ENCODE measurements at regions not wholly inside any gene's neighbourhood (a gene's known extent, or its start where the extent isn't known, plus 50 kb on each side); places are given as distances from the start of the nearest gene placed in this dataset.

DNA sequence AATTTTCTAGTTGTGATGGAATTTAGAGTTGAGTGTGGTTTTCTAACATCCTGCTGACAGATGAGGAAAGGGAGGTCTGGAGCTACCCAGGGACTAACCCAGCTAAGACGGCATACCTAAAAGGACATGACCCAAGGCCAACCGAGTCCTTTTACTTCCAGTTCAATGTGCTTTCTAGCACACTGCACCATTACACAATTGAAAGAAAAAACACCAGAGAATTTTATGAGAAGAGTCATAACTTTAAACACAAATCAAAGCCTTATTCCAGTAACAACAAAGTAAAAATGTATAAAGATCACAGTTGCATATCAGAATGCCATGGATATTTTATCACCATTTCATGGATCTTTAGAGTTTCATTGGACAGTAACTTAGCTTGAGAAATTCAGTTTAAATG, 480.3 kb downstream of the MEIS1 start:
- Histone ChIP-seq H4K8ac (replicated peaks; ENCODE audit: insufficient read length, low read depth, low read length) (no peak overlapping the region), H2AK5ac (ENCODE audit: insufficient read length, low read length) (no peak overlapping the region), H3T11ph (ENCODE audit: low read length) (no peak overlapping the region), H2BK15ac (ENCODE audit: low read depth, low read length) (no peak overlapping the region), H3K56ac (ENCODE audit: insufficient read length, low read depth, low read length) (no peak overlapping the region), H2BK12ac (ENCODE audit: insufficient read length, low read depth, low read length) (no peak overlapping the region), H3K79me2 (ENCODE audit: insufficient read depth, low read length) (no peaks in the 10 kb centered on the region), H3K4me2 (ENCODE audit: insufficient read depth, insufficient read length, low read length) (no peak overlapping the region), H3K79me1 (ENCODE audit: insufficient read depth, low read depth, low read length, poor library complexity, severe bottlenecking) (no peaks in the 10 kb centered on the region), H3K23ac (ENCODE audit: insufficient read length, low read depth, low read length) (no peak overlapping the region), H4K5ac (ENCODE audit: insufficient read length, low read depth, low read length) (no peak overlapping the region), H4K20me1 (ENCODE audit: control insufficient read depth, insufficient read depth, insufficient read length) (no peaks in the 10 kb centered on the region), H4K91ac (ENCODE audit: insufficient read length, low read depth, low read length) (no peak overlapping the region), H3K9me3 (ENCODE audit: control insufficient read depth, low read depth, low read length) (no peaks in the 10 kb centered on the region), H3K27ac (ENCODE audit: insufficient read length, low read depth, low read length) (no peak overlapping the region), H3K9ac (ENCODE audit: extremely low read depth, insufficient read length, low read length) (no peak overlapping the region), H2AFZ (ENCODE audit: low read length) (no peak overlapping the region), H3K14ac (ENCODE audit: insufficient read depth, low read length) (no peak overlapping the region), H3K18ac (ENCODE audit: insufficient read length, low read depth, low read length) (no peak overlapping the region), H2BK20ac (ENCODE audit: low read depth, low read length, poor library complexity, severe bottlenecking) (no peak overlapping the region), H3K27me3 (ENCODE audit: insufficient read depth, low read length) (no peaks in the 10 kb centered on the region), H2BK5ac (ENCODE audit: insufficient read length, low read length) (no peak overlapping the region), H2BK120ac (ENCODE audit: low read depth, low read length, poor library complexity, severe bottlenecking) (no peak overlapping the region), H3K4ac (ENCODE audit: low read depth, low read length) (no peak overlapping the region), H3K23me2 (ENCODE audit: insufficient read length, low read depth, low read length, poor library complexity, severe bottlenecking) (no peaks in the 10 kb centered on the region), H3K4me1 (ENCODE audit: insufficient read depth, low read length) (no peaks in the 10 kb centered on the region)
- Mint-ChIP-seq H3K4me1 (no peaks in the 10 kb centered on the region), H3K9me3 (no peaks in the 10 kb centered on the region), H3K27me3 (ENCODE audit: low read depth) (no peaks in the 10 kb centered on the region; the same call in 1 of the 2 replicates), H3K36me3 (ENCODE audit: insufficient read depth in 1 of 3, low read depth in 3 of 3) (no peaks in the 10 kb centered on the region), H3K27ac (no peak overlapping the region), H3K4me3 (no peak overlapping the region)
- DNase-seq, result no peak
- TF ChIP-seq, protein P1, sequence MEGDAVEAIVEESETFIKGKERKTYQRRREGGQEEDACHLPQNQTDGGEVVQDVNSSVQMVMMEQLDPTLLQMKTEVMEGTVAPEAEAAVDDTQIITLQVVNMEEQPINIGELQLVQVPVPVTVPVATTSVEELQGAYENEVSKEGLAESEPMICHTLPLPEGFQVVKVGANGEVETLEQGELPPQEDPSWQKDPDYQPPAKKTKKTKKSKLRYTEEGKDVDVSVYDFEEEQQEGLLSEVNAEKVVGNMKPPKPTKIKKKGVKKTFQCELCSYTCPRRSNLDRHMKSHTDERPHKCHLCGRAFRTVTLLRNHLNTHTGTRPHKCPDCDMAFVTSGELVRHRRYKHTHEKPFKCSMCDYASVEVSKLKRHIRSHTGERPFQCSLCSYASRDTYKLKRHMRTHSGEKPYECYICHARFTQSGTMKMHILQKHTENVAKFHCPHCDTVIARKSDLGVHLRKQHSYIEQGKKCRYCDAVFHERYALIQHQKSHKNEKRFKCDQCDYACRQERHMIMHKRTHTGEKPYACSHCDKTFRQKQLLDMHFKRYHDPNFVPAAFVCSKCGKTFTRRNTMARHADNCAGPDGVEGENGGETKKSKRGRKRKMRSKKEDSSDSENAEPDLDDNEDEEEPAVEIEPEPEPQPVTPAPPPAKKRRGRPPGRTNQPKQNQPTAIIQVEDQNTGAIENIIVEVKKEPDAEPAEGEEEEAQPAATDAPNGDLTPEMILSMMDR (conservative IDR thresholded peaks at IDR 0.05), result no peak
- WGBS (ENCODE audit: extremely low coverage, insufficient read length, low lambda C conversion rate), result no CpG with 5 or more reads among the region's 2 CpGs

Measured in H9 (cell line).